Hepatocyte (in vitro differentiated cells): ENCODE measurements at regions not wholly inside any gene's neighbourhood (a gene's known extent, or its start where the extent isn't known, plus 50 kb on each side); places are given as distances from the start of the nearest gene placed in this dataset.

Experiments
- DNase-seq: peaks from one replicate; pipeline ENCODE4 v3.0.0-alpha.2; 2016; ENCODE audit warnings: low spot score
- H2AFZ ChIP-seq: fragments of 200-600 bp; sonication (generic); 2 replicates; pipeline ENCODE4 v1.6.0; 2016; ENCODE audit warnings: antibody characterized with exemption, mild to moderate bottlenecking
- H3K27ac ChIP-seq: fragments of 200-600 bp; sonication (generic); 2 replicates; pipeline ENCODE4 v1.5.1; 2016; ENCODE audit warnings: mild to moderate bottlenecking
- H3K27me3 ChIP-seq: fragments of 200-600 bp; sonication (generic); 2 replicates; pipeline ENCODE4 v1.6.1; 2016
- H3K36me3 ChIP-seq: fragments of 200-600 bp; sonication (generic); replicated peaks from 2 replicates; pipeline ENCODE4 v1.5.1; 2016; ENCODE audit warnings: low read depth; ENCODE audit not compliant: insufficient read depth
- H3K4me1 ChIP-seq: fragments of 200-600 bp; sonication (generic); 2 replicates; pipeline ENCODE4 v1.5.1; 2016; ENCODE audit warnings: mild to moderate bottlenecking, moderate library complexity; ENCODE audit not compliant: insufficient read depth
- H3K4me2 ChIP-seq: fragments of 200-600 bp; sonication (generic); 2 replicates; pipeline ENCODE4 v1.6.0; 2016
- H3K4me3 ChIP-seq: fragments of 200-600 bp; sonication (generic); 2 replicates; pipeline ENCODE4 v1.5.1; 2016; ENCODE audit warnings: mild to moderate bottlenecking
- H3K79me2 ChIP-seq: fragments of 200-600 bp; sonication (generic); 2 replicates; pipeline ENCODE4 v1.6.0; 2017; ENCODE audit warnings: mild to moderate bottlenecking
- H3K9me2 ChIP-seq: fragments of 200-600 bp; sonication (generic); replicated peaks from 2 replicates; pipeline ENCODE4 v1.6.0; 2017; ENCODE audit warnings: mild to moderate bottlenecking; ENCODE audit not compliant: insufficient read depth
- H3K9me3 ChIP-seq: fragments of 200-600 bp; sonication (generic); 2 replicates; pipeline ENCODE4 v1.5.1; 2016; ENCODE audit warnings: low read depth, mild to moderate bottlenecking
- H4K20me1 ChIP-seq: fragments of 200-600 bp; sonication (generic); 2 replicates; pipeline ENCODE4 v1.6.0; 2016; ENCODE audit warnings: mild to moderate bottlenecking; ENCODE audit not compliant: insufficient read depth, poor library complexity, severe bottlenecking
- EZH2 ChIP-seq: fragments of 200-600 bp; sonication (generic); IDR thresholded peaks from 2 replicates; pipeline ENCODE4 v1.6.1; 2016; ENCODE audit warnings: antibody characterized with exemption, mild to moderate bottlenecking, borderline replicate concordance
- EZH2phosphoT487 ChIP-seq: fragments of 200-600 bp; sonication (generic); IDR thresholded peaks from one replicate; pipeline ENCODE4 v1.6.1; 2018; ENCODE audit warnings: antibody characterized with exemption, mild to moderate bottlenecking, low read depth, moderate library complexity; ENCODE audit not compliant: unreplicated experiment, severe bottlenecking
- WGBS: methylation state at CpG from one replicate; pipeline ENCODE4 v1.1.6; 2016; ENCODE audit warnings: low lambda C conversion rate; ENCODE audit errors: missing lambda C conversion rate; 5-methylcytosine and 5-hydroxymethylcytosine counted together
- TF ChIP-seq, protein P1 (sequence below): fragments of 200-600 bp; sonication (generic); IDR thresholded peaks from 2 replicates; pipeline ENCODE4 v1.5.1; 2016; ENCODE audit warnings: antibody characterized with exemption, mild to moderate bottlenecking; ENCODE audit not compliant: poor library complexity

DNA sequence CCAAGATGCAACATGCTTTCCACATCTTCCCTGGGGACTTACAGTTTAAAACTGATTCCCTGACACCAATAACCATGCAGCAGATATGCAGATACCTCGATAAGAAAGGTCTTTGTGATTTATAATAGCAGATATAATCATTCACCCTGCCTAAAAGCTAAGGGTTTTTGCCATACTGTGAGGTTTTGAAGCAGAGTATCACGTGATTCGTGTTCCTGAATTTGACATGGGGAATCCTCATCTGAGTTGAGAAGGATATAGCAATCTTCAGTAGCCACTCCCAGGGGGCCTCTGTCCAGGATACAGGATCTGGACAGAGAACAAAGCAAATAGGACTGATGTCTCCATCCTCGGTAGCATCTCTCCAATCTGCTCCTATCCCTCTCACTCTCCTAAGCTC, 79.1 kb upstream of the SDK2 start:
- H3K79me2 ChIP-seq = no peaks in the 10 kb centered on the region
- H3K4me3 ChIP-seq = no peak overlapping the region
- TF ChIP-seq EZH2 (no peak), EZH2phosphoT487 (no peak)
- TF ChIP-seq, protein P1, sequence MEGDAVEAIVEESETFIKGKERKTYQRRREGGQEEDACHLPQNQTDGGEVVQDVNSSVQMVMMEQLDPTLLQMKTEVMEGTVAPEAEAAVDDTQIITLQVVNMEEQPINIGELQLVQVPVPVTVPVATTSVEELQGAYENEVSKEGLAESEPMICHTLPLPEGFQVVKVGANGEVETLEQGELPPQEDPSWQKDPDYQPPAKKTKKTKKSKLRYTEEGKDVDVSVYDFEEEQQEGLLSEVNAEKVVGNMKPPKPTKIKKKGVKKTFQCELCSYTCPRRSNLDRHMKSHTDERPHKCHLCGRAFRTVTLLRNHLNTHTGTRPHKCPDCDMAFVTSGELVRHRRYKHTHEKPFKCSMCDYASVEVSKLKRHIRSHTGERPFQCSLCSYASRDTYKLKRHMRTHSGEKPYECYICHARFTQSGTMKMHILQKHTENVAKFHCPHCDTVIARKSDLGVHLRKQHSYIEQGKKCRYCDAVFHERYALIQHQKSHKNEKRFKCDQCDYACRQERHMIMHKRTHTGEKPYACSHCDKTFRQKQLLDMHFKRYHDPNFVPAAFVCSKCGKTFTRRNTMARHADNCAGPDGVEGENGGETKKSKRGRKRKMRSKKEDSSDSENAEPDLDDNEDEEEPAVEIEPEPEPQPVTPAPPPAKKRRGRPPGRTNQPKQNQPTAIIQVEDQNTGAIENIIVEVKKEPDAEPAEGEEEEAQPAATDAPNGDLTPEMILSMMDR = no peak
- peaks cover 4% of the 10 kb centered on the region for H3K4me1 ChIP-seq
- H3K9me2 ChIP-seq = no peaks in the 10 kb centered on the region
- no peaks in the 10 kb centered on the region for H3K36me3 ChIP-seq
- H3K9me3 ChIP-seq = no peaks in the 10 kb centered on the region
- H4K20me1 ChIP-seq = no peaks in the 10 kb centered on the region
- H2AFZ ChIP-seq = no peak overlapping the region
- H3K27me3 ChIP-seq = no peaks in the 10 kb centered on the region
- WGBS = 86% methylated on average over 4 of the region's 4 CpGs
- no peak for DNase-seq
- H3K4me2 ChIP-seq = no peak overlapping the region
- H3K27ac ChIP-seq = no peak overlapping the region

DNA sequence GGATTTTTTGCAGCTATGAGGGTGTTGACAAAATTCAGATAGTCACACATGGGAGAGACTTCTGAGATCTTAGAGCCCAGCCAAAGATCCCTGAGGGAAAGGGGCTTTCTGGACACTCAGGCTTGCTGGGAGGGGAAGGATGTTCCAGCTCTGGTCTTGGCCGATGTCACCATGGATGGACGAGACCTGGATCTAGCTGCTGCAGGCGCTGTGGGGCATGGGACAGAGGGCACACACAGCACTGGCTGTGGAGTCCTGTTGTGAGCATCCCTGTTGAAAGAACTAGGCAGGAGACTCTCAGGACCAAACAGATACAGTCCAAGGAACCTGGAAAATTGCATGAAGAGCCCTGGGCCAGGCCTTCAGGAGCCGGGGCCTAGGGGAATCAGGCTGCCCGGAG, 80.1 kb upstream of the SDK2 start:
- H3K27ac ChIP-seq = no peak overlapping the region
- no peak overlapping the region for H3K4me2 ChIP-seq
- H3K4me3 ChIP-seq = no peak overlapping the region
- no peaks in the 10 kb centered on the region for H3K79me2 ChIP-seq
- no peaks in the 10 kb centered on the region for H3K9me2 ChIP-seq
- no peak for TF ChIP-seq EZH2
- TF ChIP-seq, protein P1 = no peak
- TF ChIP-seq EZH2phosphoT487 = no peak
- 93% methylated on average over 5 of the region's 5 CpGs for WGBS
- H3K36me3 ChIP-seq = no peaks in the 10 kb centered on the region
- no peaks in the 10 kb centered on the region for H3K27me3 ChIP-seq
- H3K4me1 ChIP-seq = peaks cover 2% of the 10 kb centered on the region
- no peak overlapping the region for H2AFZ ChIP-seq
- no peaks in the 10 kb centered on the region for H4K20me1 ChIP-seq
- H3K9me3 ChIP-seq = no peaks in the 10 kb centered on the region
- no peak for DNase-seq

DNA sequence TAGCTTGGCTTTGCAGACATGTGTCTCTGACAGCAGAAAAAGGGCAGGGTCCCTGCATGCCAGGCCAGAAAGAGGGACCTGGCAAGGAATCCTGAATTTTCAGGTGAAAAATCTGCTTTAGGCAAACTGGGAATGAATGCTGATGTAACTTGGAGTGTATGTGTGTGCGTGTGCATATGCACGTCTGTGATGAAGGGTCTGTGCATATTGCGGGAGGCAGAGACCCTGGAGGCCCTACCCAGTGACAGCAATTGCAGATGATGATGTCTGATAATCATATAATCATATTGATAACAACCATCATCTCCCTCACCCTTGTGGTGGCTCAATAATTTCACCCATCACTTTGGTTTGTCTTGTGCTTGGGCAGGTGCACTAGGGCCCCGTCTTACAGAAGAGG, 80.7 kb upstream of the SDK2 start:
- H3K27me3 ChIP-seq = no peaks in the 10 kb centered on the region
- TF ChIP-seq, protein P1 = no peak
- no peak for TF ChIP-seq EZH2
- 91% methylated on average over 4 of the region's 4 CpGs for WGBS

DNA sequence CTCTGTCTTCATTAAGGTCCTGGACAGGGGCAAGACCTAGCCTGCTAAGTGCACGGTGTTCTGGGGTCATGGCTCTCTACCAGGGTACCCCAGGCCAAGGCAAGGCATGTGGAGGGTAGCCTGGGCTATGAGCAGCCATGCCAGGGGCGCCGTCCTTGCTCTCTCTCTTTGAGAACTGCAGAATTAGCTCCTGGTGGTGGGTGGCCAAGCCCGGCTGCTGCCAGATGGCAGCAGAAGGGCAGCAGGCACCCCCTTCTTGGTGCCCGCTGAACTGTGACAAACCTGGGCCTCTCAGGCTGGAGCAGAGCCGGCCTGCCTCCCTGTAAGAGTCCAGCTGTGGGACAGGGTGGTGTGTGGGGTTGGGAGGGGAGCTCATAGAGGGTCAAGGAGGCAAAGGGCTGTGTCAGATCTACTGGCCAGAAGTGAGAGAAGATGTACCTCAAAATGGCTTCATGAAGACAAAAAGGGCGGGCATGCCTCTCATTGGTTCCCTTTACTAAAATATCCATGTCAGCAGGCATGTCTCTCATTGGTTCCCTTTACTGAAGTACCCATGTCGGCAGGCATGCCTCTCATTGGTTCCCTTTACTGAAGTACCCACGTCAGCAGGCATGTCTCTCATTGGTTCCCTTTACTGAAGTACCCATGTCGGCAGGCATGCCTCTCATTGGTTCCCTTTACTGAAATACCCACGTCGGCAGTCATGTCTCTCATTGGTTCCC, 81.7 kb upstream of the SDK2 start:
- Histone ChIP-seq H3K79me2 (no peaks in the 10 kb centered on the region), H3K27me3 (no peaks in the 10 kb centered on the region), H3K36me3 (no peaks in the 10 kb centered on the region), H3K4me3 (no peak overlapping the region), H3K27ac (no peak overlapping the region), H3K4me1 (no peaks in the 10 kb centered on the region), H3K9me3 (no peaks in the 10 kb centered on the region), H4K20me1 (no peaks in the 10 kb centered on the region), H3K4me2 (no peak overlapping the region), H2AFZ (no peak overlapping the region), H3K9me2 (no peaks in the 10 kb centered on the region)
- DNase-seq = no peak
- TF ChIP-seq EZH2phosphoT487 (no peak), EZH2 (no peak)
- TF ChIP-seq, protein P1 = no peak
- 96% methylated on average over 12 of the region's 12 CpGs for WGBS

More for the DNA sequence above, 80.7 kb upstream of the SDK2 start:
- Histone ChIP-seq H4K20me1 (no peaks in the 10 kb centered on the region), H3K27ac (no peak overlapping the region), H3K36me3 (no peaks in the 10 kb centered on the region), H3K9me3 (no peaks in the 10 kb centered on the region), H3K9me2 (no peaks in the 10 kb centered on the region), H3K4me3 (no peak overlapping the region), H3K79me2 (no peaks in the 10 kb centered on the region), H3K4me2 (no peak overlapping the region), H2AFZ (no peak overlapping the region), H3K4me1 (no peaks in the 10 kb centered on the region)
- DNase-seq = no peak
